Hypothalamus (tissue), 51 donors: ENCODE measurements at regions not wholly inside any gene's neighbourhood (a gene's known extent, or its start where the extent isn't known, plus 50 kb on each side); places are given as distances from the start of the nearest gene placed in this dataset.
A peak's percentile ranks its signal among the peaks of the same experiment; 100 is the strongest.

Experiments used
- DNase-seq, 51 donors: peaks; one replicate each; lab custom pipeline; 2025; lab: John Stamatoyannopoulos, UW

DNA sequence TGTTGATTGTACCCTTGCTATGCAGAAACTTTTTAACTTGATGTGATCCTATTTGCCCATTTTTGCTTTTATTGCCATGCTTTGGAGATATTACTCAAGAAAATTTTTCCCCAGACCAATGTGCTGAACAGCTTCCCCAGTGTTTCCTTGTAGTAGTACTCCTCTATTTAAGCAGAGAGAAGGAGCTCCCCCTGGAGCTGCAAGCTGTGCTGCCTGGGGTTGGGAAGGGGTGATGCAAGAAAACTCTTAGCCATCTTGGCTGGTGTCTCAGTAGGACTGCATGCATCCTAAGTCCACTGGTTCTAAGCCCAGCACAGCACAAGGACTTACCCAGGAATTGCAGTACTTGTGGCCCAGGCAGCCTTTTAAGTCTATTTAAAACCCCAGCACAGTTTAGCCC is 121.6 kb downstream of the NTMT2 start:
- no peak for DNase-seq

DNA sequence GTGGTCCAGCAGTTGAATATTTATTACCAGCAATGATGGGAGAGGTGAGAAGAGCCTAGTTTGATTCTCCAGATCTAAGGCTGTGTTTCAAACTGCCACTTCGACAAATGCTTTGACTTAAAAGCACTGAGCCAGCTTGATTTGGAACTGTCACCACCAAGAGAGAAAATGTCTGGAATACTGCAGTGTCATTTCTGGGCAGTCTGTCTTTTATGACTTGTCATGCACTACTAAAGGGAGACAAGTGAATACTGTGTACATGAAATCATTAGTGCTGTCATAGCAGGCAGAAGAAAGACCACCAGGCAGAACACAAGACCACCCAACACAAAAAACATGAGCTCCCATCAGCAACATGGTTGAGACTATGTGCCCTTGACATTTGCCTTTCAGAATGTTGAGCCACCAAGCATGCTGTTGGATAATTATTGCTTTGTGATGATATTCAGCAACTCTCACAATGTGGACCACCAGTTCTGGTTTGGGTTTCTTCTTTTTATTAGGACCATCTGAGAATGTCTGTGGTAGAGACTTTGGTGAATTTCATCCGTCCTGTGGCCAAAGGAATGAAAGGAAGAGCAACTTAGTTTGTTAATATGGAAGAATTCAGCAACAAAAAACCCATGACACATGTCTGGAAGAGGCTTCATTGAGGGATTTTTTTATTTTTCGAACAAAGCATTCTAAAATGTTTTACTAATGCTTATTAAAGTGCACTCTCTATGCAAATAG is 125.8 kb downstream of the NTMT2 start:
- DNase-seq = no peak

DNA sequence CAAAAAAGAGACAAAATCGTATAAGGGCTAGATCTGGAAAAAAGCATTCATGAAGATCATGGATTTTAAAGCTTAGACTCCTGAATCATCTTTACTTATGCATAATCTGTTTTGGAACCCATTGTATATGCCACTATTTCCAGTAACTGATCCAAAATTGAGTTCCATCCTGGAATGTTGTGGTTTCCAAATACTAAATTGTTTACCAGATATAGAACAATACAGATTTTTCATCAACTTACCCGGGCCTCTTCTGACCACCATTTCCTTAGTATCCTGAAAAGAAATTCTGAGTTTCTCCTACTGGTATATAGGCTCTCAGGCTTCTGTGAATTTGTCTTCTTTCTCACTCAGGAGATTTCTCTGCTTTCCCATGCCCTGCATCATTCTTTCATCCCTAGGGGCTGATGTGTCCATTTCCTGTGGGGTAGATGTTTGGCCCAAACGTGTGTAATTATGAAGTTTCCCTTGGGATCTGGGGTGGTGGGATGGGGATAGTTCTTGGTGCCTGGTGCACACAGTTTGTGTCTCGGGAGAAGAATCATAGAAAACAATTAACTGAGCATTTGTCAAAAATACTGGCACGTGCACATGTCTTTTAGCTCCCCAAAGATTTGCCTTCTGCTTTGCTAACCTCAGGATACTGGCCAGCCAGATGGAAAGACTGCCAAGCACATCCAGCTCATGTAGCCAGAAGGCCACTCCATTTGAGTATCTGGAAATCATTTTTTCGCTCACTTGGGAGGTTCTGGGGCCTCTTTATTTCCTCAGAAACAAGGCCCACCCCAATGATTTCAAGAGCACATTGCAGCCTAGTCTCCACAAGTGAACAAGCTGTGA is 127.8 kb downstream of the NTMT2 start:
- no peak for DNase-seq

- DNase-seq = no peak
These were observed 128.4 kb downstream of the NTMT2 start for GRCh38 chr1:170274131-170274501.

DNA sequence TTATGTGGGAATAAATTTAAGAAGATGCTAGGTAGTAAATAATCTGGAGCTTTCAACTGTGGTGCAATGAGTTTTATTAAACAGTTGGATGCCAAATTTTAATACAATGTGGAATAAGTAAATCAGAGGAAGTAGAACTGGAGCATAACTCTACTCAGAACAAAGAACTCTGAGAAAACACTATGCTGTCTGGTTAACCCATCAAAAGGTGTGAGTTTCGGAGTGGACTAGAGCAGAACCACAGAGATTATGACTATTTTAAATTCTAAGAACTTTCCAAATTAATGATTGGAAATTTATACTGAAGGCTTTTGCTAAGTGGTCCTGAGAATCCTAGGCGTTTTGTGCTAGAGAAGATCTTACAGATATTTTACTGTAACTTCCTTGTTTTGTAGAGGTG is 132.2 kb downstream of the NTMT2 start:
- no peak for DNase-seq

- no peak for DNase-seq
These were observed 138.3 kb downstream of the NTMT2 start for GRCh38 chr1:170284016-170284415.

DNA sequence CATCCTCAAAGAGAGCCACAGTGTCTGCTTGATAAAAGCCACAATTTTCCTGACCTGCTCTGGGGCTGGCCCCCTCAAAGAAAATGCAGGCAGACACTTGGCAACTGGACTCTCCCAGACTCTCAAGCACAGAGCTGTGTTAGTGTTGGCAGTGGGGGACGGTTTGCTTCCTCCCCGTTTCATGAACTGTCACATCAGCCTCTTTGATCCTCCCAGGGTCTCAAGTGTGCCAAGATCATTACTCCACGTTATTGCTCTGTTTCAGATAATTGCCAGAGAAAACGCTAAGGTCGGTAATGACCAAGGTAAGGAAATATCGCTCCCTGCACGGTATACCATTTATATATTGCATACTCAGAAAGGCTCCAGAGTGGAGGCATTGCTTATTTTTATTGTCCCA is 138.8 kb downstream of the NTMT2 start:
- peak in 6 of 51 donors; percentile 0 to 4 (median 1) for DNase-seq

DNA sequence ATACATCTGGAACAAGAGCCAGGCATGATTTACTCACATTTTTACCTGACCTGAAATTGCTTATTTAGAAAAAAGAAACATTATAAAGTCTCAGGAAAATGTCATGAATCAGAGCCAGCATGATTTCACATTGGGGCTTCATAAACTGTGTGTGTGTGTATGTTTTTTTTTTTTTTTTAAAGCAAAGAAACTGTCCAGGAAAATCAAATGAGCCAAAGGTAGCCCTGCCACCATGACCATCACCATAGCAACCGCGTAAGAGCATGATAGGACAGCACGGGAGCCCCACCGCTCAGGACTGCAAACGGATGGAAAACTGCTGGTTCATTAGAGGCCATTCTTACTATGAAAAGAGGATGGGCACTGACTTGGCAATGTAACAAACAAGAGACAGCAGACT is 139.2 kb downstream of the NTMT2 start:
- peak in 2 of 51 donors; percentile 7 to 10 for DNase-seq

DNA sequence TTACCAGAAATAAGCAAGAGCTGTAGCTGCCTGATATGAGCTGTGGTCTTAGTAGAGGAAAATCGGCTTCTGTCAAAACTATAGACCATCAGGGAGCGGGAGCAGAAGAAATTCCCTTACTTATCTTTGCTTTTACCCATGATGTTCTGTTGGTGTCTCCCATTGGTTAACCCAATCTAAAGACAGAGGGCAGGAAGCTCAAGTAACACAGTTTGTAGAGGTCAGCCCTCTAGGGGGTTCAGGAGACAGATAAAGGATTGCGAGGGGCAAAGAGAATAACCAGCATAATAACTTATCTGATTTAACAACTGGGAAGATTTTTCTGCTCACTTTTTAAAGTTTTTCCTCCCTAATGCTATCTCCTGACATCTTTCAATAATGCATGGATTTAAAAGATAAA is 142.4 kb downstream of the NTMT2 start:
- no peak for DNase-seq

DNA sequence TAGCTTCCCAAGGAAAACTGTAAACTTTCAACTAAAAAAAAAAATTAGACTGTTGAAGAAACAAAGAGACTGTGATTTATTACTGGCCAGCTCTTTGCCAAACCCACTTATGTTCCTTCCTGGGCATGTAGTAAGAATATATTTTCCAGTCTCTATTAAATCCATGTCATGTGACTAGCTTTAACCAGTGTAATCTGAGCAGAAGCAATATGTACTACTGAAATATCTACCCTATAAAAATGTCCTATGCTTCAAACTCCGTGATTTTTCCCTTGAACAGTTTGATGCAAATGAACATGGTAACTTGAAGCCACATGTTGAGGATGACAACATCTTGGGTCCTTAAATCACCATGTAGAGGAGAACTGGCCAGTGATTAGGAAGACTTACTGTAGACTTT is 144.5 kb downstream of the NTMT2 start:
- DNase-seq = no peak

GRCh38 chr1:170290991-170291390 is 145.2 kb downstream of the NTMT2 start:
- DNase-seq = no peak

GRCh38 chr1:170291516-170291915 is 145.8 kb downstream of the NTMT2 start:
- DNase-seq = no peak

DNA sequence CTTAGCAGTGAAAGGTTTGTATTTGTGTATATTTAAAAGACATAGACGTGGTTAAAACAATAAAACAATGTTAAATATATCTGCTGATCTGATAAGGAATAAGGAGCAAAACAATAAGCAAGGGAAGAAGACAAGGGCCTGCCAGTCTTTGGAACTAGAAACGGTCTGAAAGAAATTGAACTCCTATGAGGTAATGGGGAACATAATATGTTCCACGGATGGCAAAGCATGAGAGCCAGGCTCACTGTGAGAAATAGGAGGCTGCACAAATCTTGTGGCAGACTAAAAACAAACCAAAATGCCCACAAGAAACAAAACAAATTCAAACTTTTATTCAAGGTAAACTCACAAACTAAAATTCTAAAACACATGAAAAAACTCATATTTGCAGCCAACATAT is 150.5 kb downstream of the NTMT2 start:
- DNase-seq = no peak

- no peak for DNase-seq
These were observed 150.9 kb downstream of the NTMT2 start for GRCh38 chr1:170296642-170297041.

DNA sequence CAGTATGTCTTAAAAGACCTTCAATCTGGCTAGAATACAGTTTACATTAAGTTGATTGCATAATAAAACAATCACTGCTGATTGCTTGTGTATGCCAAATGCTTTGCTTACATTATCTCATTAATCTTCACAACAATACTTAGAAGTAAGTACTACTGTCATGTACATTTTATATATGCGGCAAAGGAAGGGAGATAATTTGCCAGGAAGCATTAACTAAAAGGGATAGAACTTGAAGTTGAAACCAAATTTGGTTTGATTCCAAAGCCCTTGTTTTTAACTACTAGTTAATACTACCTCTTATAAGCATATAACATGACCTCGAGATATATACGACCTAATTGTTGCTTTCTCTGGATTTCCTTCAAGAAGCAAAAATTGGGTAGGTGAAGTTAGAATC is 155.8 kb downstream of the NTMT2 start:
- DNase-seq = no peak

DNA sequence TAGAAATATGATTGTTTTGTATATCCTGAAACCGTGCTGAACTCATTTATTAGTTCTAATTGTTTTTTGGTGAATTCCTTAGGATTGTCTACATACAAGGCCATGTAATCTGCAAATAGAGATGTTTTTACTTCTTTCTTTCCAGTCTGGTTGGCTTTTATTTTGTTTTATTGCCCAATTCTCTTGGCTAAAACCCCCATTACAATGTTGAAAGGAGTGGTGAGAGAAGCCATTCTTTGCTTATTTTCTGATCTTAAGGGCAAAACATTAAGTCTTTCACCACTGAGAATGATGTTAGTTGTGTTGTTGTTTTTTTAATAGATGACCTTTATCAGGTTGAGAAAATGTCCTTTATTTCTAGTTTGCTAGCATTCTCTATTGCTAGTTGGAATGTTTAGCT is 157.3 kb downstream of the NTMT2 start:
- no peak for DNase-seq

GRCh38 chr1:170305777-170306512 is 160.2 kb downstream of the NTMT2 start:
- DNase-seq = no peak

DNA sequence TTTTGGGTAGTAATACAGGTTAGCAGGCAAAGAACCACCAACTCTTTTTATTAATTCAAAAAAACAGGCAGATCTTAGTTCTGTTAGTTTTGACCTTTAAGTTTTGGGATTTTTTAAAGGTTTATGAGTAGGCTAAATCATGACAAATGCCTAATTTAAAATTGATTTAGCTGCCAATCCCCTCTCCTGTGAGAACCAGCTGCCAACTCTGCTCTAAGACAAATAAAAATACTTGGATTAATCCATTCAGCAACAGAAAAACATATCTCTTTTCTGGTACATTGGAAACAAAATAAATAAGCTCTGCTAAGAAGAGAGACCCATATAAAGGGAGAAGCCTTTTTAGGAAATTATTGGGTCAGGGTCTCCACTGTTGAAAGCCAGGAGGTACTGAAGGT is 160.8 kb downstream of the NTMT2 start:
- DNase-seq = no peak

- no peak for DNase-seq
These were observed 161.2 kb downstream of the NTMT2 start for GRCh38 chr1:170306948-170307347.

DNA sequence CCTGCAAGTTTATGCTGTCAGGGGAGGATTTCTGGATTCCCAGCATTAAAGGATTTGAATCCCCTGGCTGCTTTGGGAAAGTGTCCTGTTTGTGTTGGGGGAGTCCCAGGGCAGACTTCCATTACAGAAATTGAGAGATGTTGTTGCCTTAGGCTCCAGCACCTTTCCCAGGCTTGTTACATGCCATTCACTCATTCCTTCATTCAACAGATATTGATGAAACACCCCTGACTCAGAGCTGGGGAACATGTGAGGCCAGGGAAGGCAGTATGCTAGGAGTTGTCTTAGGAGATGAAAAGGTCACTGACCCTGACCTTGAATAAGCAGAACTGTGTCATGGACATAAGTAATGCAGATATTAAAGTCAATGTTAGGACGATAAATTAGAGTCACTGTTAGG is 161.7 kb downstream of the NTMT2 start:
- DNase-seq = no peak

- no peak for DNase-seq
These were observed 163.7 kb downstream of the NTMT2 start for GRCh38 chr1:170309389-170310013.
